ENCODE measurements at regions not wholly inside any gene's neighbourhood (a gene's known extent, or its start where the extent isn't known, plus 50 kb on each side); places are given as distances from the start of the nearest gene placed in this dataset.

- no peak for DNase-seq
Measured at GRCh38 chr19:30222992-30223865, 149.0 kb upstream of the ZNF536 start.

- no peak for DNase-seq
Measured at GRCh38 chr19:30223866-30224688, 148.1 kb upstream of the ZNF536 start.

GRCh38 chr19:30224689-30225606 is 147.2 kb upstream of the ZNF536 start:
- DNase-seq: no peak

GRCh38 chr19:30225676-30226463 is 146.3 kb upstream of the ZNF536 start:
- DNase-seq: no peak

GRCh38 chr19:30226464-30227011 is 145.6 kb upstream of the ZNF536 start:
- no peak for DNase-seq

- DNase-seq: no peak
Measured at GRCh38 chr19:30227012-30227621, 145.1 kb upstream of the ZNF536 start.

GRCh38 chr19:30227661-30228112 is 144.5 kb upstream of the ZNF536 start:
- DNase-seq: peak; percentile 84

GRCh38 chr19:30228113-30228834 is 143.9 kb upstream of the ZNF536 start:
- no peak for DNase-seq

- no peak for DNase-seq
Measured at GRCh38 chr19:30228835-30229524, 143.2 kb upstream of the ZNF536 start.

- no peak for DNase-seq
Measured at GRCh38 chr19:30229525-30230174, 142.5 kb upstream of the ZNF536 start.

- DNase-seq: no peak
Measured at GRCh38 chr19:30231408-30232318, 140.5 kb upstream of the ZNF536 start.

GRCh38 chr19:30233375-30233774 is 138.8 kb upstream of the ZNF536 start:
- DNase-seq: no peak

- no peak for DNase-seq
Measured at GRCh38 chr19:30235946-30236345, 136.2 kb upstream of the ZNF536 start.

GRCh38 chr19:30236587-30236986 is 135.6 kb upstream of the ZNF536 start:
- DNase-seq: no peak

GRCh38 chr19:30237140-30237539 is 135.0 kb upstream of the ZNF536 start:
- no peak for DNase-seq

- no peak for DNase-seq
Measured at GRCh38 chr19:30240904-30241695, 131.1 kb upstream of the ZNF536 start.

GRCh38 chr19:30244533-30244932 is 127.7 kb upstream of the ZNF536 start:
- no peak for DNase-seq
